ENCODE measurements at regions not wholly inside any gene's neighbourhood (a gene's known extent, or its start where the extent isn't known, plus 50 kb on each side); places are given as distances from the start of the nearest gene placed in this dataset.
A peak's percentile ranks its signal among the peaks of the same experiment; 100 is the strongest.
"Not testable (repeated sequence)": the region's sequence is repeated elsewhere in the genome, so short reads cannot be mapped to it uniquely, and the experiment has no call there.

DNA sequence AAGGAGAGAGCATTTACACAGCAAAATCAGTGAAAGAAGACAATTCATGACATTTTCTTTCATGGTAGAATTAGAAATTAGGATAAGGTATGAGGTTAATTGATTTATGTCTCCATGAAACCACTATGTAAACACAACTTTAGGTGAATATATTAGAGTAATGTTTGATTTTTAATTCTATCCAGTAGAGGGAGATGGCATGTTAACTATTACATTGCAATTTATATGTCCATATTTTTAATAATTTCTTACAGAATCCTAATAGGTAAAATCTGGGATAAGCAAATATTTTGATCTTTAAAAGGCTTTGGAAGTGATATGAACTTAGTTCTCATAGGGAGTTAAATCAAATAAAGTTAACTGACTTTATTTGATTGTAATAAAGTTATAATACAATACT, 373.4 kb upstream of the PDE3A start:
- ATAC-seq (no peak), DNase-seq (no peak)
- H3K27ac ChIP-seq (ENCODE audit: low read length) = no peak overlapping the region
- intact Hi-C loops (cut with DNase I) = loop anchor here in 1 of 4 donors (10.0 kb wide), 1 partner anchor 380 kb away; no protein-coding TSS in a partner anchor
- H3K27me3 ChIP-seq (ENCODE audit: control insufficient read depth, insufficient read depth) = no peaks in the 10 kb centered on the region
- no peak overlapping the region for H3K4me3 ChIP-seq (ENCODE audit: low read length)
- no peaks in the 10 kb centered on the region for H3K4me1 ChIP-seq (ENCODE audit: control insufficient read depth, insufficient read depth, low read length)
- H3K9me3 ChIP-seq (ENCODE audit: control insufficient read depth, low read length) = no peaks in the 10 kb centered on the region

DNA sequence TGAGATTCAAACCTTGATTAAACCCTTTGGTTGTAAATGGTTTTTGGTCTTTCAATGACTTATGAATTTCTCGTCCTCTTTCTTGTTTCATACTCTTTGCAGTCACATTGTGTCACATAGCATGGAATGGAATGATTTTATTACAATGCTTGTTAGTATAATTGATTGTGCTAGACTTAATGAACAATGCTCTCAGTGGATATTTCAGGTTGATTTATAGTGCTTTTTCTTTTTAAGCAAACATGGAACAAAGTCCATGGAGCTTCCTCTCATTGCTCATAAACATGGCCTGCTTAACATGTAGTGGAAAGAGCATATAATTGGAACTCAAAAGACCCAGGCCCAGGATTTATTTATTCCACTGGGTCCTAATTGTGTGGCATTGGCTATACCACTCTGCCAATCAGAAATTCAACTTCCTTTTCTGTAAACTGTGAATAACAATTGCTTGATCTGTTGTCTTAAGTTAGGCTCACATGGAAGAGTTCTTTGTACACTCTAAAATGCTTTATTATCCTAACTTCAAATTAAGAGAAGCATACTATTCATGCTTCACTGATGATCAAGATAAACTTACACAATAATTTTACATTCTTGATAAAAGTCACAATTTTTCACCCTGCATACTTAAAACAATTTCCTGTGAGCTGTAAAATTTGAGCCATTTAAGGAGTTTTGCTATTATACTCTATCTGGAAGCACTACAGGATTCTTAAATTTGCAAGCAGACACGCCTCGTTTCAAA, 370.5 kb upstream of the PDE3A start:
- intact Hi-C loops (cut with DNase I) = loop anchor here in 1 of 4 donors (10.0 kb wide), 1 partner anchor 377 kb away; no protein-coding TSS in a partner anchor
- Histone ChIP-seq H3K4me1 (ENCODE audit: control insufficient read depth, insufficient read depth, low read length) (no peaks in the 10 kb centered on the region), H3K27me3 (ENCODE audit: control insufficient read depth, insufficient read depth) (no peaks in the 10 kb centered on the region), H3K9me3 (ENCODE audit: control insufficient read depth, low read length) (no peaks in the 10 kb centered on the region), H3K4me3 (ENCODE audit: low read length) (no peak overlapping the region), H3K27ac (ENCODE audit: low read length) (no peak overlapping the region)
- ATAC-seq = no peak
- 88% methylated on average over 3 of the region's 3 CpGs for WGBS
- DNase-seq = no peak

DNA sequence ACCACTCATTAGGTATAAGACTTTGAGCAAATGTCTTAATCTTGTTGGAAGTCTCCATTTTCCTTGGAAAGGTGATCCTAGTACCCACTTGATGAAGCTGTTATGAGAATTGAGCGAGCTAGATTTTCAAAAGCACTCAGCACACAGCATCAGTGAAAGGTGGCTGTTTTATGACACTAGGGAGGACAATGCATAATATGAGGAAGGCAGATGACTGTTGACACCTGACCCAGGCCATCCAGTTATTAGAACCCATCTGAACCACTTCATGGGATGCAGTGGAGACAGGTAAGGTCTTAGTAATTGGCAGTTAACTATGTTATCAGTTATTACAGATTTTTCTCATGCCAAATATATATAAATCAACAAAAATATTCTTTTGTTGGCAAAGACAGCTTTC, 369.9 kb upstream of the PDE3A start:
- DNase-seq (no peak), ATAC-seq (no peak)
- 89% methylated on average over 1 of the region's 1 CpG for WGBS
- intact Hi-C loops (cut with DNase I) = loop anchor here in 1 of 4 donors (10.0 kb wide), 1 partner anchor 376 kb away; no protein-coding TSS in a partner anchor
- Histone ChIP-seq H3K4me3 (ENCODE audit: low read length) (no peak overlapping the region), H3K9me3 (ENCODE audit: control insufficient read depth, low read length) (no peaks in the 10 kb centered on the region), H3K4me1 (ENCODE audit: control insufficient read depth, insufficient read depth, low read length) (no peaks in the 10 kb centered on the region), H3K27me3 (ENCODE audit: control insufficient read depth, insufficient read depth) (no peaks in the 10 kb centered on the region), H3K27ac (ENCODE audit: low read length) (no peak overlapping the region)

DNA sequence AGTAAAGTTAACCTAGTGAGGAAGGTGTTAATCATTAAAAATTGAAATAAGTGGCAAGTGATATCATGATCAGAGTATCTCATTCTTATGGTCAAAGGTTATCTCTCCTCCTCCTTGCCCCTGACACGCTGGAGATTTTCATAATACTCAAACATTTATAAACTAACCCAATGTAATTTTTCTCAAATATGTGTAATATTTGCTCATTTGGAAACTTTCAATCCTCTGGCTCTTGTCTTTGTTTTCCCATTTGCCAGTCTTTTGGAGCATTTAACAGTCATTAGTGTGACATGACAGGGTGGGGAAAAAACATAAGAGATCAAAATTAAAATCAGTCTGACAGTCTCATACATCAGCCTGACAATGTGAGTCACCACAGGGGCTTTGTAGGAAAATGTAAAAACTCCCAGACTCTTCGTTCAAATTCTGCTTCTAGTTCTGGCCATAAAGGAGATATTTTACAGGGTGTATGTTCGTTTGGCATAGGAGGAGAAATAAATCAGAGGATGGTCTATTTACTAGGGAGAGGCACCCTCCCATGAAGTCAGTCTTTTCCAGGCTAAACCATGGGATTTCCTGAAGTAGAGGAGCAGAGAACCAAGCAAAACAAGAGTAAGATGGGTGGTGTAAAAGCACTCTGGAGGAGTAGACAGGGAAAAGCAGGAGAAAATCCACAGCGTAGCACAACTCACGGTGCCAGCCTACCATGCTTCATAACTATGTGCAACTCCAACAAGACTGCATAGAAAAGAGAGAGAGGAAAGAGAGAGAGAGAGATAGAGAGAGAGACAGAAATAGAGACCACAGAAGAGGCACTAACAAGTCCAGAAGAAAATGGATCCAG, 369.2 kb upstream of the PDE3A start:
- H3K27ac ChIP-seq (ENCODE audit: low read length) = no peak overlapping the region
- no peaks in the 10 kb centered on the region for H3K27me3 ChIP-seq (ENCODE audit: control insufficient read depth, insufficient read depth)
- WGBS = 53% methylated on average over 5 of the region's 5 CpGs
- intact Hi-C loops (cut with DNase I) = loop anchor here in 1 of 4 donors (10.0 kb wide), 1 partner anchor 376 kb away; no protein-coding TSS in a partner anchor
- DNase-seq (no peak), ATAC-seq (peak; percentile 56 to 59)
- H3K4me1 ChIP-seq (ENCODE audit: control insufficient read depth, insufficient read depth, low read length) = no peaks in the 10 kb centered on the region
- H3K4me3 ChIP-seq (ENCODE audit: low read length) = no peak overlapping the region
- no peaks in the 10 kb centered on the region for H3K9me3 ChIP-seq (ENCODE audit: control insufficient read depth, low read length)

DNA sequence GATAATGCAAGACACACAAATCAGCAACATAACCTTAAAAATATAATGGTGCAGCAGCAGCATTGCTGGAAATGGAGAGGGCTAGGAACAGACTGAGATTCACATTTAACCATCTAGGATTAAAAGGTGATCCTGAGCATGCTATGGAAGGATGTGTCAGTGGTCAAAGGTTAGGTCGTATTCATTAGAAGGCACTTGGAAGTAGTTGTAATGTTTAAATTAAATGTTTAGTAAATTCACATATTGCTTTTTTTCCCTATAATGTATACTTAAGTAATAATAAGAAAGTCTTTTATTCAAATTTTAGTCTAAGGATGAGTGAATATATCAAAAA, 368.6 kb upstream of the PDE3A start:
- H3K27me3 ChIP-seq (ENCODE audit: control insufficient read depth, insufficient read depth) = no peaks in the 10 kb centered on the region
- 58% methylated on average over 1 of the region's 1 CpG for WGBS
- no peak overlapping the region for H3K4me3 ChIP-seq (ENCODE audit: low read length)
- DNase-seq = no peak
- no peak for ATAC-seq
- H3K4me1 ChIP-seq (ENCODE audit: control insufficient read depth, insufficient read depth, low read length) = no peaks in the 10 kb centered on the region
- intact Hi-C loops (cut with DNase I) = loop anchor here in 1 of 4 donors (10.0 kb wide), 1 partner anchor 375 kb away; no protein-coding TSS in a partner anchor
- H3K27ac ChIP-seq (ENCODE audit: low read length) = no peak overlapping the region
- H3K9me3 ChIP-seq (ENCODE audit: control insufficient read depth, low read length) = no peaks in the 10 kb centered on the region

DNA sequence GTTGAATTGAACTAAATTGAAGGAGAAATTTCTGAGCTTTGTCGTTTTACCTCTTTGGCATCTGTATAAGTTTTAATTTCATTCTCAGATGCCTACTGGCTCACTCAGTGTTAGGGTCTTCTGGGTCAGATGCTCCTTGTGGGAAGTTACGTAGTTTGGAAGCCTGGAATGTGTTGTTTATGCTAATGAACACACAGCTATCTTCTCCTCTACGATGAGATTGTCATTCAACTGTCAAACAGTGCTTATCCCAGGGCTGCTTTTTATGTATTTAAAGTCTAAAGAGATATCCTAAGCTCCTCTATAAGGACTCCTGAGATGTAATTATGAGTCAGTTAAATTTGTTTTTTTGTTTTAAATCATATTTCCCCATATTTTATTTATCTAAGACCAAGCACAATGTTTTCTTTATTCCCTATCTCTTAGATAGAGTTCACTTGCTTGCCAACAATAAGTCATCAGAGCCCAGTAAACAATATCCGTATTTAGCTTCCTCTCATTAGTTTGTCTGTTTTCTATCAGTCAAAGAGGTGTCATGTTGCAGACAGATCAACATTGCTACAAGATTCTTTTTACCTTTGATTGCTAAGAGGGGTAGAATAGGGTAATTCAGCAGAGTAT, 368.0 kb upstream of the PDE3A start:
- WGBS = 19% methylated on average over 4 of the region's 4 CpGs
- ATAC-seq = peak; percentile 75 to 76

DNA sequence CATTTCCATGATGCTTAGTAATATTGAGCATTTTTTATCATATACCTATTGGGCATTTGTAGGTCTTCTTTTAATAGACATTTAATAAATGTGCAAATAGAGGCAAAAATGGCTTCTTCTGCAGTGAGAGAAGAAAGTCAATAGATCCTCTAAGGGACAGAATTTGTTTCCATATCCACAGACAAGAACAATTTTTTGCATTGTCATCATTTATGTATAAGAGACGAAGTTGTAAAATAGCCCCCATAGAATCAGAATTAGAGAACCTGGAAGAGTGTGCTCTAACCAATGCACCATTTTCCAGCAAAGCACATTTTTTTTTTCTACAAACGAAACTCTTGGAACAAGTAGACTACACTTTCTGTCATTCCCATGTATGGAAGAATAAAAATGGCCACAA, 365.1 kb upstream of the PDE3A start:
- Histone ChIP-seq H3K4me1 (ENCODE audit: control insufficient read depth, insufficient read depth, low read length) (no peaks in the 10 kb centered on the region), H3K27ac (ENCODE audit: low read length) (no peak overlapping the region), H3K9me3 (ENCODE audit: control insufficient read depth, low read length) (no peaks in the 10 kb centered on the region), H3K27me3 (ENCODE audit: control insufficient read depth, insufficient read depth) (no peaks in the 10 kb centered on the region), H3K4me3 (ENCODE audit: low read length) (no peak overlapping the region)
- ATAC-seq (no peak), DNase-seq (no peak)
- WGBS = 85% methylated on average over 2 of the region's 2 CpGs
- intact Hi-C loops (cut with DNase I) = no loop called here

More for the DNA sequence above, 368.0 kb upstream of the PDE3A start:
- no peaks in the 10 kb centered on the region for H3K4me1 ChIP-seq (ENCODE audit: control insufficient read depth, insufficient read depth, low read length)
- no peak for DNase-seq
- H3K9me3 ChIP-seq (ENCODE audit: control insufficient read depth, low read length) = no peaks in the 10 kb centered on the region
- H3K27me3 ChIP-seq (ENCODE audit: control insufficient read depth, insufficient read depth) = no peaks in the 10 kb centered on the region
- intact Hi-C loops (cut with DNase I) = no loop called here
- H3K4me3 ChIP-seq (ENCODE audit: low read length) = no peak overlapping the region
- H3K27ac ChIP-seq (ENCODE audit: low read length) = no peak overlapping the region

DNA sequence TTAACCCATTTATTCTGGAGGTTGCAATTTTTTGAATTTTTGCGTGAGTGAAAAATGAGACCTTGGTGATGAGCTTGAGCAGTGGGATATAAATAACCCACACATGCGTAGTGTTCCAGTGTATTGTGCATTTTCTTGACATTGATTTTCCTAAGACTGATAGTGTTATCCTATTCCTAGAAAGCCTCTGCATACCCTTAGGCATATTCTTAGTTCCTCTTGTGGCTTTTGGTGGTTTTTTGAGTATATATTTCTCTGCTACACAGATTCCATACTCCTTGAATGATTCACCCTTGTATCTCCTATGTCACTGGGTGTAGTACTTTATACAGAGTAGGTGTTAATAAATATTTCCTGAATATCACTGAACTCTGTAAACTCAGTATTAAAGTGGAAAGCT, 363.4 kb upstream of the PDE3A start:
- Histone ChIP-seq H3K9me3 (ENCODE audit: control insufficient read depth, low read length) (no peaks in the 10 kb centered on the region), H3K27me3 (ENCODE audit: control insufficient read depth, insufficient read depth) (no peaks in the 10 kb centered on the region), H3K27ac (ENCODE audit: low read length) (no peak overlapping the region), H3K4me1 (ENCODE audit: control insufficient read depth, insufficient read depth, low read length) (no peaks in the 10 kb centered on the region), H3K4me3 (ENCODE audit: low read length) (no peak overlapping the region)
- intact Hi-C loops (cut with DNase I) = no loop called here
- no peak for ATAC-seq
- no peak for DNase-seq
- WGBS = 36% methylated on average over 2 of the region's 2 CpGs

DNA sequence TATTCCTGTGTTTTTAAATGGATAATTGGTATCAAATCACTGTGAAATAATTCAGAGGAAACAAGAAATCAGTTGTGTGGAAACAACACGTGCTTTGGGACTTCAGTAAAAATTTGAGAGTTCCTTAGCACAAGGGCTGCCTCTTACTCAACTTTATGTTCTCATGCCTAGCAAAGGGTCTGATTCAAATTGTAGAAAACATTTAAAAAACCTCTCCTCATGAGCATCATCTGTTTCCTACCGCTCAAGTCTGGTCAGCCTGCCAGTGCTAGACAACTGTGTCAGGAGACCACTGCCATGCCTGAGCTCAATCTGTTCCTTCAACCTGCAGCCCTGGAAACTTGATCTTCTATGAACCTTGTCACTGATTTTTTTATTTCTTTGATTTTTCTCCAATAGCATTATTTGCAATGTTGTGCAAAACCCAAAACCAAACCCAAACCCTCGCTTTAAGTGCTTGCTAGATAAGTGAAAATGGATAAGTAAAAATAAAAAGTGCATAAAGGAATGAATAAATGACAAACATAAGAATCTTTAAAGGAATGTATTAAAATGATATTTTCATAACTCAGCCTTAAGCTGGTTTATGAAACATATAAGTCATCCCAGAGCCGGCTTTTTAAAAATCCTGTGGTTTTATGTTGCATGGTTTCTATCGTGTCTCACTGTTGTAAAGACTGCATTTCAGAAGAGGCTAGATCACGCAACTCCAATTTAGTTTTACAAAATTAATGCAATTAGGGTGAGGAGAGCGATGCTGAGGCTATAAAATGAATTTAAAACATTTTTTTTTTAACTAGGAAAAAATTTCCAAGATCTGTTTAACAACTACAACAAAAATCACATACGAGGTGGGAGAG, 361.2 kb upstream of the PDE3A start:
- WGBS = 74% methylated on average over 8 of the region's 8 CpGs
- intact Hi-C loops (cut with DNase I) = no loop called here

DNA sequence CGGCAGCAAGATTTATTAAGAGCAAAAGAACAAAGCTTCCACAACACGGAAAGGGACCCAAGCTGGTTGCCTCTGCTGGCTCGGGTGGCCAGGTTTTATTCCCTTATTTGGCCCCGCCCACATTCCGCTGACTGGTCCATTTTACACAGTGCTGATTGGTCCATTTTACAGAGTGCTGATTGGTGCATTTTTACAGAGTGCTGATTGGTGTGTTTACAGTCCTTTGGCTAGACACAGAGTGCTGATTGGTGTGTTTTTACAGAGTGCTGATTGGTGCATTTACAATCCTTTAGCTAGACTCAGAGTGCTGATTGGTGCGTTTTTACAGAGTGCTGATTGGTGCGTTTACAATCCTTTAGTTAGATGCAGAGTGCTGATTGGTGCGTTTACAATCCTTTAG, 358.4 kb upstream of the PDE3A start:
- ATAC-seq; H3K4me1 ChIP-seq (ENCODE audit: control insufficient read depth, insufficient read depth, low read length); H3K27me3 ChIP-seq (ENCODE audit: control insufficient read depth, insufficient read depth); H3K4me3 ChIP-seq (ENCODE audit: low read length); H3K9me3 ChIP-seq (ENCODE audit: control insufficient read depth, low read length); H3K27ac ChIP-seq (ENCODE audit: low read length); DNase-seq; intact Hi-C loops (cut with DNase I): not testable (repeated sequence)
- WGBS = 94% methylated on average over 8 of the region's 8 CpGs

More for the DNA sequence above, 361.2 kb upstream of the PDE3A start:
- H3K4me1 ChIP-seq (ENCODE audit: control insufficient read depth, insufficient read depth, low read length) = no peaks in the 10 kb centered on the region
- no peak overlapping the region for H3K4me3 ChIP-seq (ENCODE audit: low read length)
- no peaks in the 10 kb centered on the region for H3K9me3 ChIP-seq (ENCODE audit: control insufficient read depth, low read length)
- ATAC-seq = no peak
- no peak overlapping the region for H3K27ac ChIP-seq (ENCODE audit: low read length)
- no peak for DNase-seq
- H3K27me3 ChIP-seq (ENCODE audit: control insufficient read depth, insufficient read depth) = no peaks in the 10 kb centered on the region
